ENCODE measurements at regions not wholly inside any gene's neighbourhood (a gene's known extent, or its start where the extent isn't known, plus 50 kb on each side); places are given as distances from the start of the nearest gene placed in this dataset.

DNA sequence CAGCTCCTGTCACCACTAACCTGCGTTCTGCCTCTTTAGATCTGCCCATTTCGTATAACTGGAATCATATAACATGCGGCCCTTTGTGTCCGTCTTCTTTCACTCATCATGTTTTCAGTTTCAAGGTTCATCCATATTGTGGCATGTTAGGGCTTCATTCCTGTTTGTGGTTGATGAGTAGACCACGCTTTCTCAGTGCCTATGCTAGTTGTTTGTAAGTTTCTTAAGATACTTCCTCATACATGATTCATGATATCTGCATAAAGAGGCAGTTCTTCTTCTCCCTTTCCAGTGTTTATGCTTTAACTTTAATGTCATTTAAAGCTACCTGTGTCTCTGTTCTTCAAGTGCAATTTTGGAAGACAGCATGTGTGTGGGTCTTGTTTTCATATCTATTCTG lies 79.5 kb upstream of the FAM20C start:
- H3K4me1 Mint-ChIP-seq = peaks cover 5% of the 10 kb centered on the region; the same call in 1 of the 2 replicates
- no peak for DNase-seq (ENCODE audit: low spot score)
- H3K9me3 Mint-ChIP-seq = peaks cover 36% of the 10 kb centered on the region
- no peak overlapping the region for H3K4me3 Mint-ChIP-seq
- peaks cover 4% of the 10 kb centered on the region; the same call in 1 of the 2 replicates for H3K27me3 Mint-ChIP-seq (ENCODE audit: low read depth)
- no peak overlapping the region for H3K27ac Mint-ChIP-seq
- no peak for ATAC-seq
- POLR2A ChIA-PET = no interaction called here
- TF ChIP-seq ZNF396 (CRISPR knock-in tag; IDR thresholded peaks at IDR 0.05; ENCODE audit: borderline replicate concordance) = no peak
- H3K36me3 Mint-ChIP-seq = peaks cover 19% of the 10 kb centered on the region
- CTCF ChIA-PET = no interaction called here

DNA sequence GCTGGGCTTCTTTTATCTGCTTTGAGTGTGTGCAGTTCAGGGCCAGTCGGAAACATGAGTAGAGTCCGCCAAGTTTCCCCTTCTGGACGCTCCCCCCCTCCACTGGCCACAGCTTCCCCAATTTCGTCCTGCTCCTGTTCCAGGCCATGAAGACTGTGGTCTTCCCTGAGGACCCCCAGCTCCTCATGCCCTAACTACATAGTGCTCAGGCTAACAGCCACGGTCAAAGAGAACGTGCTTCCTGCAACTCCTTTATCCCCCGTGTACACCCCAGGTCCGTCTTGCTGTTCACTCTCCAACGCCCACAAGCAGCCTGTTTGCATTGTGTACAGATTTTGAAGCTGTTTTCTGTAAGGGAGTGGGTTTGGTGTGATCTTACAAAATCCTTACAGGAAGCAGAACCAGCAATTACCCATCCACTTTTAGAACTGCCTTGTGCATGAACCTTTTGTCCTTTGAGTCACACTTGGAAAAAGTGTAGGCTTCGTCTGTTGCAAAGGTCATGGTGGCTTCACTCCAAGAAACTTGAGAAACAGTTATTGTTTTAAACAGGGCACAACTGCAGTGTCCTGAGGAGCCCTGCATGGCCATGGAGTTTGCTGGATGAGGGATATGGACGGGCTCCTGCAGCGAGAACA lies 77.0 kb upstream of the FAM20C start:
- Mint-ChIP-seq H3K27me3 (ENCODE audit: low read depth) (peaks cover 11% of the 10 kb centered on the region), H3K4me1 (peaks cover 19% of the 10 kb centered on the region), H3K4me3 (no peak overlapping the region), H3K36me3 (peaks cover 19% of the 10 kb centered on the region), H3K27ac (no peak overlapping the region), H3K9me3 (peaks cover 36% of the 10 kb centered on the region)
- TF ChIP-seq, protein P1, sequence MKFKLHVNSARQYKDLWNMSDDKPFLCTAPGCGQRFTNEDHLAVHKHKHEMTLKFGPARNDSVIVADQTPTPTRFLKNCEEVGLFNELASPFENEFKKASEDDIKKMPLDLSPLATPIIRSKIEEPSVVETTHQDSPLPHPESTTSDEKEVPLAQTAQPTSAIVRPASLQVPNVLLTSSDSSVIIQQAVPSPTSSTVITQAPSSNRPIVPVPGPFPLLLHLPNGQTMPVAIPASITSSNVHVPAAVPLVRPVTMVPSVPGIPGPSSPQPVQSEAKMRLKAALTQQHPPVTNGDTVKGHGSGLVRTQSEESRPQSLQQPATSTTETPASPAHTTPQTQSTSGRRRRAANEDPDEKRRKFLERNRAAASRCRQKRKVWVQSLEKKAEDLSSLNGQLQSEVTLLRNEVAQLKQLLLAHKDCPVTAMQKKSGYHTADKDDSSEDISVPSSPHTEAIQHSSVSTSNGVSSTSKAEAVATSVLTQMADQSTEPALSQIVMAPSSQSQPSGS (CRISPR knock-in tag; IDR thresholded peaks at IDR 0.05; ENCODE audit: borderline replicate concordance, low read depth) = no peak
- TF ChIP-seq ZNF232 (CRISPR knock-in tag; IDR thresholded peaks at IDR 0.05) (no peak), ETV6 (CRISPR knock-in tag; IDR thresholded peaks at IDR 0.05) (no peak), SOX15 (CRISPR knock-in tag; IDR thresholded peaks at IDR 0.05) (no peak), SMAD4 (CRISPR knock-in tag; IDR thresholded peaks at IDR 0.05) (no peak), FOXP1 (CRISPR knock-in tag; IDR thresholded peaks at IDR 0.05; ENCODE audit: borderline replicate concordance) (no peak), NR1H2 (CRISPR knock-in tag; IDR thresholded peaks at IDR 0.05) (no peak), NR3C1 (CRISPR knock-in tag; conservative IDR thresholded peaks at IDR 0.05; ENCODE audit: low read depth) (no peak), CREM (CRISPR knock-in tag; IDR thresholded peaks at IDR 0.05) (no peak)
- TF ChIP-seq, protein P2, sequence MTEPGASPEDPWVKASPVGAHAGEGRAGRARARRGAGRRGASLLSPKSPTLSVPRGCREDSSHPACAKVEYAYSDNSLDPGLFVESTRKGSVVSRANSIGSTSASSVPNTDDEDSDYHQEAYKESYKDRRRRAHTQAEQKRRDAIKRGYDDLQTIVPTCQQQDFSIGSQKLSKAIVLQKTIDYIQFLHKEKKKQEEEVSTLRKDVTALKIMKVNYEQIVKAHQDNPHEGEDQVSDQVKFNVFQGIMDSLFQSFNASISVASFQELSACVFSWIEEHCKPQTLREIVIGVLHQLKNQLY (CRISPR knock-in tag; IDR thresholded peaks at IDR 0.05) = no peak
- TF ChIP-seq, protein P3, sequence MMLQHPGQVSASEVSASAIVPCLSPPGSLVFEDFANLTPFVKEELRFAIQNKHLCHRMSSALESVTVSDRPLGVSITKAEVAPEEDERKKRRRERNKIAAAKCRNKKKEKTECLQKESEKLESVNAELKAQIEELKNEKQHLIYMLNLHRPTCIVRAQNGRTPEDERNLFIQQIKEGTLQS (CRISPR knock-in tag; conservative IDR thresholded peaks at IDR 0.05) = no peak
- TF ChIP-seq, protein P4, sequence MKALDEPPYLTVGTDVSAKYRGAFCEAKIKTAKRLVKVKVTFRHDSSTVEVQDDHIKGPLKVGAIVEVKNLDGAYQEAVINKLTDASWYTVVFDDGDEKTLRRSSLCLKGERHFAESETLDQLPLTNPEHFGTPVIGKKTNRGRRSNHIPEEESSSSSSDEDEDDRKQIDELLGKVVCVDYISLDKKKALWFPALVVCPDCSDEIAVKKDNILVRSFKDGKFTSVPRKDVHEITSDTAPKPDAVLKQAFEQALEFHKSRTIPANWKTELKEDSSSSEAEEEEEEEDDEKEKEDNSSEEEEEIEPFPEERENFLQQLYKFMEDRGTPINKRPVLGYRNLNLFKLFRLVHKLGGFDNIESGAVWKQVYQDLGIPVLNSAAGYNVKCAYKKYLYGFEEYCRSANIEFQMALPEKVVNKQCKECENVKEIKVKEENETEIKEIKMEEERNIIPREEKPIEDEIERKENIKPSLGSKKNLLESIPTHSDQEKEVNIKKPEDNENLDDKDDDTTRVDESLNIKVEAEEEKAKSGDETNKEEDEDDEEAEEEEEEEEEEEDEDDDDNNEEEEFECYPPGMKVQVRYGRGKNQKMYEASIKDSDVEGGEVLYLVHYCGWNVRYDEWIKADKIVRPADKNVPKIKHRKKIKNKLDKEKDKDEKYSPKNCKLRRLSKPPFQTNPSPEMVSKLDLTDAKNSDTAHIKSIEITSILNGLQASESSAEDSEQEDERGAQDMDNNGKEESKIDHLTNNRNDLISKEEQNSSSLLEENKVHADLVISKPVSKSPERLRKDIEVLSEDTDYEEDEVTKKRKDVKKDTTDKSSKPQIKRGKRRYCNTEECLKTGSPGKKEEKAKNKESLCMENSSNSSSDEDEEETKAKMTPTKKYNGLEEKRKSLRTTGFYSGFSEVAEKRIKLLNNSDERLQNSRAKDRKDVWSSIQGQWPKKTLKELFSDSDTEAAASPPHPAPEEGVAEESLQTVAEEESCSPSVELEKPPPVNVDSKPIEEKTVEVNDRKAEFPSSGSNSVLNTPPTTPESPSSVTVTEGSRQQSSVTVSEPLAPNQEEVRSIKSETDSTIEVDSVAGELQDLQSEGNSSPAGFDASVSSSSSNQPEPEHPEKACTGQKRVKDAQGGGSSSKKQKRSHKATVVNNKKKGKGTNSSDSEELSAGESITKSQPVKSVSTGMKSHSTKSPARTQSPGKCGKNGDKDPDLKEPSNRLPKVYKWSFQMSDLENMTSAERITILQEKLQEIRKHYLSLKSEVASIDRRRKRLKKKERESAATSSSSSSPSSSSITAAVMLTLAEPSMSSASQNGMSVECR (CRISPR knock-in tag; IDR thresholded peaks at IDR 0.05; ENCODE audit: borderline replicate concordance) = no peak
- DNase-seq (ENCODE audit: low spot score) (no peak), ATAC-seq (no peak)
- ChIA-PET CTCF (no interaction called here), POLR2A (no interaction called here)

DNA sequence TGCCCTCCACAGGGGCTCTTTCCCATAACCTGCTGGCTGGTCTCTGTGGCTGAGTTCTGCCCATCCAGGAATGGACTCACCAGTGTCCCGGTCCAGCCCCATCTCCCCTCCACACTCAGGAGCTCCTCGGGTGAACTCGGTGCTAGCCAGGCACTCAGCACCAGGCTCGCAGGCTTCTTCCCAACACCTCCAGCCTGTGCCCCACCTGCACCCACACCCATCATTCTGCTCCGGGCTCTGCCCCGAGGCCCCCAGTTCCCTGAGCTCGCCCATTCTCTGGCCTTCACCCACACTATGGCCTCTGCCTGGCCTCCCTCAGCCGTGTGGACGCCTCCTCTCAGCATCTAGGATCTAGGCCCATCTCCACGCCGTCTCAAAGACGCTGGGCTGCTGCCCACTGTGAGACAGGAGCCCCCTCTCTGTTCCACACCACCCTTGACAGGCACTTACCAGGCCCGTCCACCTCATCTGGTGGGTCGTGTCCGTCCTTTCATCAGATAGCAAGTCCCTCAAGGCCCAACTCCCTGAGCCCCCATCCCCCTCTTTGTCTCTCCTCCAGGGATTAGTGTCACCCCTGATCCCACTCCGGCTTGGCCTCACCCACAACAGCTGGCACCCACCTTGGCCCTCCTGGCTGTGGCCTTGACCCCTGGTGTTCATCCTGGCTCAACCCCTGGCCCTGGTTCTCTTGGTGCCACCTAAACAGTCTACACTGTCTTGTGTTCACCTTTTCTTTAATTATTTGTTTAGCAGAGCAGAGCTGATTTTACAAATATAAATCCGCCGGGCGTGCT lies 76.0 kb upstream of the FAM20C start:
- CTCF ChIA-PET = no interaction called here
- ATAC-seq (no peak), DNase-seq (ENCODE audit: low spot score) (no peak)
- Mint-ChIP-seq H3K27me3 (ENCODE audit: low read depth) (peaks cover 15% of the 10 kb centered on the region), H3K4me1 (peaks cover 28% of the 10 kb centered on the region), H3K4me3 (no peak overlapping the region), H3K36me3 (peaks cover 19% of the 10 kb centered on the region), H3K27ac (no peak overlapping the region), H3K9me3 (peaks cover 34% of the 10 kb centered on the region)
- POLR2A ChIA-PET = no interaction called here
- TF ChIP-seq, protein P5, sequence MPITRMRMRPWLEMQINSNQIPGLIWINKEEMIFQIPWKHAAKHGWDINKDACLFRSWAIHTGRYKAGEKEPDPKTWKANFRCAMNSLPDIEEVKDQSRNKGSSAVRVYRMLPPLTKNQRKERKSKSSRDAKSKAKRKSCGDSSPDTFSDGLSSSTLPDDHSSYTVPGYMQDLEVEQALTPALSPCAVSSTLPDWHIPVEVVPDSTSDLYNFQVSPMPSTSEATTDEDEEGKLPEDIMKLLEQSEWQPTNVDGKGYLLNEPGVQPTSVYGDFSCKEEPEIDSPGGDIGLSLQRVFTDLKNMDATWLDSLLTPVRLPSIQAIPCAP (CRISPR knock-in tag; IDR thresholded peaks at IDR 0.05) = no peak
- TF ChIP-seq, protein P3 (CRISPR knock-in tag; conservative IDR thresholded peaks at IDR 0.05) = no peak
- TF ChIP-seq FOXJ3 (CRISPR knock-in tag; IDR thresholded peaks at IDR 0.05; ENCODE audit: borderline replicate concordance) (no peak), GRHL2 (CRISPR knock-in tag; IDR thresholded peaks at IDR 0.05; ENCODE audit: insufficient replicate concordance, severe bottlenecking) (no peak), ETV6 (CRISPR knock-in tag; IDR thresholded peaks at IDR 0.05) (no peak), FOXP1 (CRISPR knock-in tag; IDR thresholded peaks at IDR 0.05; ENCODE audit: borderline replicate concordance) (no peak), ZNF423 (CRISPR knock-in tag; IDR thresholded peaks at IDR 0.05) (no peak), ZNF396 (CRISPR knock-in tag; IDR thresholded peaks at IDR 0.05; ENCODE audit: borderline replicate concordance) (no peak), OVOL2 (CRISPR knock-in tag; IDR thresholded peaks at IDR 0.05; ENCODE audit: borderline replicate concordance) (no peak)
- TF ChIP-seq, protein P2 (CRISPR knock-in tag; IDR thresholded peaks at IDR 0.05) = no peak
- TF ChIP-seq, protein P6, sequence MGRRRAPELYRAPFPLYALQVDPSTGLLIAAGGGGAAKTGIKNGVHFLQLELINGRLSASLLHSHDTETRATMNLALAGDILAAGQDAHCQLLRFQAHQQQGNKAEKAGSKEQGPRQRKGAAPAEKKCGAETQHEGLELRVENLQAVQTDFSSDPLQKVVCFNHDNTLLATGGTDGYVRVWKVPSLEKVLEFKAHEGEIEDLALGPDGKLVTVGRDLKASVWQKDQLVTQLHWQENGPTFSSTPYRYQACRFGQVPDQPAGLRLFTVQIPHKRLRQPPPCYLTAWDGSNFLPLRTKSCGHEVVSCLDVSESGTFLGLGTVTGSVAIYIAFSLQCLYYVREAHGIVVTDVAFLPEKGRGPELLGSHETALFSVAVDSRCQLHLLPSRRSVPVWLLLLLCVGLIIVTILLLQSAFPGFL (CRISPR knock-in tag; IDR thresholded peaks at IDR 0.05; ENCODE audit: borderline replicate concordance) = no peak
